ENCODE measurements at regions not wholly inside any gene's neighbourhood (a gene's known extent, or its start where the extent isn't known, plus 50 kb on each side); places are given as distances from the start of the nearest gene placed in this dataset.

- TF ChIP-seq CTCF (tag by site-specific recombination; IDR thresholded peaks at IDR 0.05) (no peak), ZNF366 (tag by site-specific recombination; conservative IDR thresholded peaks at IDR 0.05) (no peak), GLI4 (tag by site-specific recombination; IDR thresholded peaks at IDR 0.05) (no peak), ZBTB8A (tag by site-specific recombination; IDR thresholded peaks at IDR 0.05) (no peak), ZNF558 (tag by site-specific recombination; IDR thresholded peaks at IDR 0.05) (no peak), ZSCAN5A (tag by site-specific recombination; IDR thresholded peaks at IDR 0.05) (no peak), ZNF692 (tag by site-specific recombination; IDR thresholded peaks at IDR 0.05) (no peak), ZBTB17 (tag by site-specific recombination; IDR thresholded peaks at IDR 0.05) (no peak), EGR2 (tag by site-specific recombination; IDR thresholded peaks at IDR 0.05; ENCODE audit: low read depth) (no peak), REST (tag by site-specific recombination; IDR thresholded peaks at IDR 0.05) (no peak), ZFHX2 (tag by site-specific recombination; conservative IDR thresholded peaks at IDR 0.05) (no peak)
Observed at GRCh38 chr2:733001-733400, 55.8 kb upstream of the TMEM18 start.
